H1 (cell line): ENCODE measurements at regions not wholly inside any gene's neighbourhood (a gene's known extent, or its start where the extent isn't known, plus 50 kb on each side); places are given as distances from the start of the nearest gene placed in this dataset.

Source experiments
- CTCF ChIA-PET: fragments of 300-600 bp; sonication (Branson Sonifier 250); formaldehyde crosslinking; loops from one replicate; lab custom pipeline; 2021; ENCODE audit not compliant: partially characterized antibody; lab: Charles Lee
- POLR2A ChIA-PET: fragments of 300-600 bp; sonication (Branson Sonifier 250); formaldehyde crosslinking; loops from one replicate; lab custom pipeline; 2021; ENCODE audit warnings: inconsistent platforms; ENCODE audit not compliant: partially characterized antibody; lab: Charles Lee
- DNase-seq, 2 experiments: peaks; one replicate each; pipeline versions ENCODE4 v3.0.0 to v3.0.0-alpha.2; 2010 to 2022; ENCODE audit warnings: low spot score in 2 of 2, low read depth in 1 of 2, mixed read lengths in 1 of 2
- FAIRE-seq: peaks from 2 replicates; lab custom pipeline; 2011; peaks lifted over from hg19 to GRCh38; lab: Jason Lieb, UNC
- H2AFZ ChIP-seq: 2 replicates; pipeline ENCODE4 v1.8.1; 2012; ENCODE audit warnings: low read length, inconsistent platforms
- H2AK5ac ChIP-seq: 2 replicates; pipeline ENCODE4 v1.6.1; 2013; ENCODE audit warnings: low read depth, low read length
- H2BK120ac ChIP-seq: replicated peaks from 2 replicates; pipeline ENCODE3; 2013; ENCODE audit warnings: low read depth, low read length, inconsistent platforms
- H2BK12ac ChIP-seq: 2 replicates; pipeline ENCODE4 v1.6.1; 2013; ENCODE audit warnings: low read depth, low read length
- H2BK15ac ChIP-seq: 2 replicates; pipeline ENCODE4 v1.6.1; 2013; ENCODE audit warnings: low read length
- H2BK20ac ChIP-seq: 2 replicates; pipeline ENCODE4 v1.6.1; 2013; ENCODE audit warnings: low read length
- H2BK5ac ChIP-seq: 2 replicates; pipeline ENCODE4 v1.6.1; 2013; ENCODE audit warnings: low read depth, low read length
- H3K14ac ChIP-seq: 2 replicates; pipeline ENCODE4 v1.6.1; 2013; ENCODE audit warnings: inconsistent platforms; ENCODE audit not compliant: insufficient read length
- H3K18ac ChIP-seq: 2 replicates; pipeline ENCODE4 v1.6.1; 2013; ENCODE audit warnings: low read length; ENCODE audit errors: extremely low read depth
- H3K23ac ChIP-seq: 2 replicates; pipeline ENCODE4 v1.6.1; 2013; ENCODE audit warnings: inconsistent platforms; ENCODE audit not compliant: insufficient read length
- H3K23me2 ChIP-seq: 2 replicates; pipeline ENCODE4 v1.6.1; 2013; ENCODE audit warnings: low read depth, low read length
- H3K27ac ChIP-seq: 2 replicates; pipeline ENCODE4 v1.6.1; 2011; ENCODE audit warnings: low read depth, low read length, inconsistent platforms
- H3K27me3 ChIP-seq, 4 experiments: replicated peaks in 1 of 4; 1 replicate in 1 of 4; 2 replicates in 3 of 4; pipeline versions ENCODE4 v1.6.1 to v1.8.1; 2011 to 2013; ENCODE audit warnings: low read length in 3 of 4, mild to moderate bottlenecking in 3 of 4, inconsistent platforms in 2 of 4, mixed read lengths in 2 of 4, moderate library complexity in 1 of 4; ENCODE audit not compliant: control insufficient read depth in 3 of 4, insufficient read depth in 3 of 4; ENCODE audit errors: extremely low read depth in 1 of 4
- H3K36me3 ChIP-seq, 4 experiments: 2 replicates each; pipeline versions ENCODE4 v1.6.1 to v1.8.1; 2011 to 2013; ENCODE audit warnings: mild to moderate bottlenecking in 4 of 4, low read length in 3 of 4, moderate library complexity in 2 of 4, control low read depth in 1 of 4, inconsistent platforms in 1 of 4; ENCODE audit not compliant: insufficient read depth in 4 of 4, control insufficient read depth in 2 of 4
- H3K4ac ChIP-seq: replicated peaks from 2 replicates; pipeline ENCODE3; 2013; ENCODE audit warnings: low read length, low read depth, mixed read lengths, inconsistent platforms; ENCODE audit not compliant: insufficient read length
- H3K4me1 ChIP-seq, 4 experiments: replicated peaks in 1 of 4; 1 replicate in 1 of 4; 2 replicates in 3 of 4; pipeline versions ENCODE4 v1.6.1 to v1.8.1; 2011 to 2013; ENCODE audit warnings: low read length in 3 of 4, inconsistent platforms in 2 of 4, mixed read lengths in 1 of 4; ENCODE audit not compliant: insufficient read depth in 4 of 4, control insufficient read depth in 3 of 4
- H3K4me2 ChIP-seq, 2 experiments: 2 replicates each; pipeline versions ENCODE4 v1.6.1 to v1.8.1; 2011 to 2013; ENCODE audit warnings: low read depth in 2 of 2, low read length in 2 of 2, control low read depth in 1 of 2, inconsistent platforms in 1 of 2, mild to moderate bottlenecking in 1 of 2; ENCODE audit not compliant: insufficient read depth in 1 of 2
- H3K4me3 ChIP-seq, 4 experiments: fragments of 200-600, 300-600 bp in 1 of 4; sonication (generic), shearing (Covaris generic), sonication (Bioruptor Twin) in 1 of 4; 2 replicates each; pipeline versions ENCODE4 v1.5.1 to v1.8.1; 2011 to 2016; ENCODE audit warnings: low read length in 4 of 4, low read depth in 3 of 4, control low read depth in 2 of 4, inconsistent platforms in 2 of 4, mild to moderate bottlenecking in 2 of 4, mixed read lengths in 1 of 4, moderate library complexity in 1 of 4; ENCODE audit not compliant: insufficient read depth in 2 of 4; ENCODE audit errors: extremely low read depth in 1 of 4
- H3K56ac ChIP-seq: replicated peaks from 2 replicates; pipeline ENCODE3; 2013; ENCODE audit warnings: low read depth, mild to moderate bottlenecking, mixed read lengths, low read length, inconsistent platforms; ENCODE audit not compliant: insufficient read length
- H3K79me1 ChIP-seq: 2 replicates; pipeline ENCODE4 v1.6.1; 2013; ENCODE audit warnings: low read depth, low read length, control low read depth
- H3K79me2 ChIP-seq, 2 experiments: 2 replicates each; pipeline versions ENCODE4 v1.6.1 to v1.8.1; 2012 to 2013; ENCODE audit warnings: low read length in 2 of 2, mild to moderate bottlenecking in 2 of 2, inconsistent platforms in 1 of 2; ENCODE audit not compliant: insufficient read depth in 2 of 2, control insufficient read depth in 1 of 2
- H3K9ac ChIP-seq, 4 experiments: replicated peaks in 1 of 4; 1 replicate in 1 of 4; 2 replicates in 3 of 4; pipeline versions ENCODE4 v1.6.1 to v1.8.1; 2011 to 2013; ENCODE audit warnings: low read depth in 3 of 4, low read length in 3 of 4, control low read depth in 2 of 4, mild to moderate bottlenecking in 2 of 4, moderate library complexity in 2 of 4, inconsistent platforms in 1 of 4; ENCODE audit errors: extremely low read depth in 1 of 4
- H3K9me3 ChIP-seq, 2 experiments: 2 replicates each; pipeline versions ENCODE4 v1.6.1 to v1.8.1; 2012 to 2013; ENCODE audit warnings: mild to moderate bottlenecking in 2 of 2, moderate library complexity in 2 of 2, control low read depth in 1 of 2, inconsistent platforms in 1 of 2, low read depth in 1 of 2, low read length in 1 of 2, mixed read lengths in 1 of 2; ENCODE audit not compliant: insufficient read depth in 2 of 2
- H4K20me1 ChIP-seq, 2 experiments: replicated peaks in 1 of 2; 2 replicates each; pipeline versions ENCODE3 to v1.8.1; 2011 to 2013; ENCODE audit warnings: inconsistent platforms in 2 of 2, low read length in 2 of 2, mild to moderate bottlenecking in 1 of 2; ENCODE audit not compliant: insufficient read depth in 2 of 2, control insufficient read depth in 1 of 2
- H4K5ac ChIP-seq: 2 replicates; pipeline ENCODE4 v1.6.1; 2013; ENCODE audit warnings: low read length, low read depth, mixed read lengths, inconsistent platforms; ENCODE audit not compliant: insufficient read length
- H4K8ac ChIP-seq: 2 replicates; pipeline ENCODE4 v1.8.0; 2013; ENCODE audit warnings: mild to moderate bottlenecking, moderate library complexity, low read length, inconsistent platforms; ENCODE audit not compliant: insufficient read depth; ENCODE audit errors: extremely low read depth
- H4K91ac ChIP-seq: replicated peaks from 2 replicates; pipeline ENCODE3; 2013; ENCODE audit warnings: low read length, mixed read lengths, inconsistent platforms; ENCODE audit not compliant: insufficient read length
- BCL11A ChIP-seq, 2 experiments: IDR thresholded peaks; one replicate each; pipeline ENCODE4 v1.6.1; 2011; ENCODE audit warnings: low read depth in 2 of 2, low read length in 2 of 2, mild to moderate bottlenecking in 2 of 2
- CHD1 ChIP-seq: IDR thresholded peaks from 2 replicates; pipeline ENCODE4 v1.6.1; 2012; ENCODE audit warnings: low read depth, low read length, improper control_type of control experiment
- EP300 ChIP-seq, 2 experiments: IDR thresholded peaks; 1 replicate in 1 of 2; 2 replicates in 1 of 2; pipeline ENCODE4 v1.6.1; 2011 to 2012; ENCODE audit warnings: low read depth in 2 of 2, low read length in 2 of 2, mild to moderate bottlenecking in 2 of 2, borderline replicate concordance in 1 of 2, inconsistent platforms in 1 of 2, moderate library complexity in 1 of 2
- FOSL1 ChIP-seq: IDR thresholded peaks from 2 replicates; pipeline ENCODE4 v1.6.1; 2011; ENCODE audit warnings: mild to moderate bottlenecking, low read depth, low read length, moderate library complexity; ENCODE audit not compliant: insufficient read depth
- GTF2F1 ChIP-seq: IDR thresholded peaks from 2 replicates; pipeline ENCODE4 v1.6.1; 2012; ENCODE audit warnings: low read depth, low read length, improper control_type of control experiment, borderline replicate concordance
- HDAC6 ChIP-seq: IDR thresholded peaks from one replicate; pipeline ENCODE4 v1.7.1; 2012; ENCODE audit warnings: low read depth, mild to moderate bottlenecking, inconsistent platforms, low read length, moderate library complexity
- KDM1A ChIP-seq: fragments of 200-600, 300-600 bp; sonication (generic); IDR thresholded peaks from 2 replicates; pipeline ENCODE4 v1.7.1; 2016; ENCODE audit warnings: mild to moderate bottlenecking, low read length, borderline replicate concordance
- KDM4A ChIP-seq: IDR thresholded peaks from one replicate; pipeline ENCODE4 v1.7.1; 2012; ENCODE audit warnings: low read depth, mild to moderate bottlenecking, moderate library complexity, low read length, inconsistent platforms; ENCODE audit not compliant: severe bottlenecking
- RXRA ChIP-seq: IDR thresholded peaks from 2 replicates; pipeline ENCODE4 v1.6.1; 2011; ENCODE audit warnings: low read depth, mild to moderate bottlenecking, low read length, moderate library complexity; ENCODE audit not compliant: insufficient read depth
- SP1 ChIP-seq: IDR thresholded peaks from 2 replicates; pipeline ENCODE4 v1.6.1; 2011; ENCODE audit warnings: low read depth, low read length
- SP2 ChIP-seq: IDR thresholded peaks from 2 replicates; pipeline ENCODE4 v1.6.1; 2012; ENCODE audit warnings: mild to moderate bottlenecking, low read length, inconsistent platforms
- SP4 ChIP-seq: IDR thresholded peaks from 2 replicates; pipeline ENCODE4 v1.6.1; 2012; ENCODE audit warnings: low read length, inconsistent platforms
- TAF1 ChIP-seq: IDR thresholded peaks from 2 replicates; pipeline ENCODE4 v1.6.1; 2011; ENCODE audit warnings: mild to moderate bottlenecking, low read depth, low read length
- USF2 ChIP-seq: IDR thresholded peaks from 2 replicates; pipeline ENCODE4 v1.6.1; 2011; ENCODE audit warnings: low read length, improper control_type of control experiment
- WGBS, 2 experiments: shearing (Covaris generic) in 1 of 2; methylation state at CpG; one replicate each; pipeline versions ENCODE4 v1.1.6 to v1.1.7; 2013 to 2015; ENCODE audit warnings: low lambda C conversion rate in 2 of 2, mixed read lengths in 2 of 2, inconsistent platforms in 1 of 2, low coverage in 1 of 2, missing lambda C conversion rate in 1 of 2; ENCODE audit not compliant: insufficient replicate concordance in 2 of 2, insufficient coverage in 1 of 2, insufficient read length in 1 of 2; ENCODE audit errors: extremely low coverage in 1 of 2, missing lambda C conversion rate in 1 of 2; 5-methylcytosine and 5-hydroxymethylcytosine counted together

GRCh38 chr2:144011553-144011952 is 508.4 kb downstream of the ZEB2 start:
- no peak for FAIRE-seq
- Histone ChIP-seq H3K4ac (no peak overlapping the region), H3K14ac (no peak overlapping the region), H4K20me1 (no peaks in the 10 kb centered on the region), H4K91ac (no peak overlapping the region), H2BK12ac (no peak overlapping the region), H3K4me3 (no peak overlapping the region), H2BK5ac (no peak overlapping the region), H4K5ac (no peak overlapping the region), H2AFZ (no peak overlapping the region), H3K79me2 (no peaks in the 10 kb centered on the region), H3K9me3 (no peaks in the 10 kb centered on the region), H3K23me2 (no peaks in the 10 kb centered on the region), H4K8ac (no peak overlapping the region), H3K18ac (no peak overlapping the region), H3K36me3 (no peaks in the 10 kb centered on the region), H3K4me1 (no peaks in the 10 kb centered on the region), H3K23ac (no peak overlapping the region), H2AK5ac (no peak overlapping the region), H3K56ac (no peak overlapping the region), H3K27ac (no peak overlapping the region), H2BK20ac (no peak overlapping the region), H2BK15ac (no peak overlapping the region), H3K4me2 (no peak overlapping the region), H3K27me3 (no peaks in the 10 kb centered on the region), H3K9ac (no peak overlapping the region), H3K79me1 (no peaks in the 10 kb centered on the region), H2BK120ac (no peak overlapping the region)
- WGBS, 2 experiments: 77% methylated on average over 2 of the region's 2 CpGs; no CpG with 5 or more reads in 1 of the 2 experiments
- ChIA-PET CTCF (interaction anchor here (0.9 to 1.6 kb wide), 2 partner anchors 15 to 21 kb away, joined by 3 read pairs; no protein-coding TSS in a partner anchor), POLR2A (no interaction called here)
- DNase-seq: no peak
- TF ChIP-seq BCL11A (IDR thresholded peaks at IDR 0.05; ENCODE audit: low read depth in 2 of 2, low read length in 2 of 2): no peak
- TF ChIP-seq KDM4A: no peak
- TF ChIP-seq GTF2F1: no peak
- no peak for TF ChIP-seq RXRA
- no peak for TF ChIP-seq CHD1
- TF ChIP-seq EP300 (IDR thresholded peaks at IDR 0.05; ENCODE audit: borderline replicate concordance in 1 of 2, low read depth in 2 of 2, low read length in 2 of 2): no peak
- no peak for TF ChIP-seq HDAC6
- no peak for TF ChIP-seq FOSL1
- no peak for TF ChIP-seq SP2
- TF ChIP-seq SP4: no peak
- no peak for TF ChIP-seq TAF1
- no peak for TF ChIP-seq USF2
- no peak for TF ChIP-seq SP1
- TF ChIP-seq KDM1A: no peak
